Pancreas (tissue), 10 donors: ENCODE measurements at regions not wholly inside any gene's neighbourhood (a gene's known extent, or its start where the extent isn't known, plus 50 kb on each side); places are given as distances from the start of the nearest gene placed in this dataset.

ENCODE experiments used
- ATAC-seq, 4 donors: fragments of 200-7000 bp; cut with Tn5 transposase; one replicate each; pipeline versions ENCODE4 v1.8.0 to v1.9.1; 2020; ENCODE audit warnings: mild to moderate bottlenecking in 4 of 4, moderate library complexity in 4 of 4
- DNase-seq, 6 donors: peaks; one replicate each; pipeline ENCODE4 v3.0.0-alpha.2; 2020
- FAIRE-seq: peaks from 2 replicates; lab custom pipeline; 2012; peaks lifted over from hg19 to GRCh38; lab: Jason Lieb, UNC
- H3K27ac ChIP-seq, 4 donors: fragments of 200-600 bp; sonication (generic); 1 replicate in 3 of 4; 2 replicates in 1 of 4; pipeline versions ENCODE4 v1.5.0 to v1.8.0; 2020
- H3K27me3 ChIP-seq, 4 donors: fragments of 200-600 bp; one replicate each; pipeline ENCODE4 v1.8.0; 2021
- H3K36me3 ChIP-seq, 3 donors: fragments of 200-600 bp; sonication (generic) in 1 of 3; one replicate each; pipeline versions ENCODE4 v1.5.0 to v1.8.0; 2020 to 2021
- H3K4me1 ChIP-seq, 3 donors: fragments of 200-600 bp; one replicate each; pipeline ENCODE4 v1.8.0; 2021
- H3K4me3 ChIP-seq, 4 donors: fragments of 200-600 bp; sonication (generic) in 2 of 4; one replicate each; pipeline versions ENCODE4 v1.5.0 to v1.8.0; 2020 to 2021
- H3K9me3 ChIP-seq, 4 donors: fragments of 200-600 bp; one replicate each; pipeline ENCODE4 v1.8.0; 2021
- CTCF ChIP-seq, 4 donors: fragments of 200-600 bp; sonication (generic) in 3 of 4; IDR thresholded peaks; one replicate each; pipeline versions ENCODE4 v1.5.0 to v1.8.0; 2021; ENCODE audit warnings: antibody characterized with exemption in 4 of 4
- WGBS, 2 donors: extraction: QIAGEN DNeasy Blood & Tissue Kit; methylation state at CpG; one replicate each; pipeline ENCODE4 v1.1.7; 2013; 5-methylcytosine and 5-hydroxymethylcytosine counted together
- intact Hi-C, 3 donors: fragments of 100-400 bp; cut with DNase I; formaldehyde crosslinking; loops; one replicate each; pipeline versions ENCODE4 v1.11.1 to v1.14.2; 2022
- donor health status: healthy with polysubstance abuse.
- donor health status: DM: no; HTN: no; CAD: no; lungs with moderate emphysema.
- donor health status: DM: no; HTN: no; CAD: no.
- donor health status: control.
- donor health status: control.
- donor health status: Bipolar disorder and iron deficiency.
- donor health status: DM: yes; HTN: yes; CAD: no.
- donor health status: DM: no; HTN: no; CAD: no.
- donor health status: DM: no; HTN: no; CAD: no.
- donor health status: DM: yes; HTN: yes; CAD: no.

- FAIRE-seq (no peak), DNase-seq (no peak), ATAC-seq (no peak)
- no peaks in the 10 kb centered on the region for H3K36me3 ChIP-seq
- H3K4me1 ChIP-seq: no peaks in the 10 kb centered on the region
- 31 to 35% methylated on average over 2 of the region's 2 CpGs for WGBS, 2 donors
- intact Hi-C loops: no loop called here
- H3K9me3 ChIP-seq: no peaks in the 10 kb centered on the region
- peaks cover 0 to 7% (median 0%) of the 10 kb centered on the region in 4 donors for H3K27me3 ChIP-seq
- H3K27ac ChIP-seq: no peak overlapping the region
- no peak for TF ChIP-seq CTCF (IDR thresholded peaks at IDR 0.05)
- H3K4me3 ChIP-seq: no peak overlapping the region
These were observed 481.6 kb downstream of the PABPC4L start for GRCh38 chr4:133720001-133720400.

DNA sequence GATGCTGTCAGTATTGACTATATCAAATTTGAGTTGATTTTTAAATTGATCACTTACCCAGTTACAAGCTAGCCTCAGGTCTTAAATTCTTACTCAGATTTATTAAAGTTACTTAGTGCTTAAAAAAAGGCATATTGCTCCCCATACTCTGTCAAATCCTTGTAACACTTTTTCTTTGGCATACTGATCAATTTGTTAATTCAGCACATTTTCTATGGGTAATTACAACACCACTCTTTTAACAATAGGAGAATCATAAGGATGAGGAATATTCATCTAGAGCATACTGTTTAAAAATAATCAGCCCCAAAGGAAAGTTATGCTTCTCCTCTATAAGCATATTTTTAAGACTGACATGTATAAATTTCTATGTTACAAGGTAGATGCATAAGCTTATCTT, 482.5 kb downstream of the PABPC4L start:
- Histone ChIP-seq H3K27me3 (peaks cover 0 to 7% (median 0%) of the 10 kb centered on the region in 4 donors), H3K4me3 (no peak overlapping the region), H3K9me3 (no peaks in the 10 kb centered on the region), H3K4me1 (no peaks in the 10 kb centered on the region), H3K36me3 (no peaks in the 10 kb centered on the region), H3K27ac (no peak overlapping the region)
- no peak for FAIRE-seq
- DNase-seq: no peak
- intact Hi-C loops: no loop called here
- no peak for TF ChIP-seq CTCF (IDR thresholded peaks at IDR 0.05)
- ATAC-seq: no peak

GRCh38 chr4:133714211-133714610, 487.4 kb downstream of the PABPC4L start:
- FAIRE-seq: no peak
- intact Hi-C loops: no loop called here
- Histone ChIP-seq H3K27ac (no peak overlapping the region), H3K4me3 (no peak overlapping the region), H3K4me1 (no peaks in the 10 kb centered on the region), H3K27me3 (no peaks in the 10 kb centered on the region), H3K36me3 (no peaks in the 10 kb centered on the region), H3K9me3 (no peaks in the 10 kb centered on the region)
- TF ChIP-seq CTCF (IDR thresholded peaks at IDR 0.05): no peak
- no peak for ATAC-seq
- DNase-seq: no peak

DNA sequence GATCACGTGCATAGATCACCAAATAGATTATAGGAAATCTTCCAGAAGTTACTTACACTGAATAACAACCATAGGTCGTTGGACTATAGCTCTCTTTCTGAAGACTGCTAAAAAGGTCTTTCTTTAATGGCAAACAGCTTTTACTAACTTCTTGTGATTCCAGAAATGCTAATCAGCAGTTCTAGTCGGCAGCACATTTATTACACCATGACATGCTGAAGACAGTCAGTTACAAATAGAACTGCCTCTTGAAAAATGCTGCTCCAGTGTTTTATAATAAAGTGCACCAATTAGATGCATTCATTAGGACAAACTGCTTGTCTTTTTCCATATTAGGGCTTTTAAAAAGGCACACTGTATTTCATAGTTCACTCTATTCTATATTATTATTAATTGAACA, 488.2 kb downstream of the PABPC4L start:
- Histone ChIP-seq H3K4me1 (no peaks in the 10 kb centered on the region), H3K27me3 (no peaks in the 10 kb centered on the region), H3K4me3 (no peak overlapping the region), H3K9me3 (no peaks in the 10 kb centered on the region), H3K36me3 (no peaks in the 10 kb centered on the region), H3K27ac (no peak overlapping the region)
- TF ChIP-seq CTCF (IDR thresholded peaks at IDR 0.05): no peak
- WGBS, 2 donors: 22 to 33% methylated on average over 3 of the region's 3 CpGs
- ATAC-seq: no peak
- intact Hi-C loops: no loop called here
- no peak for FAIRE-seq
- no peak for DNase-seq

DNA sequence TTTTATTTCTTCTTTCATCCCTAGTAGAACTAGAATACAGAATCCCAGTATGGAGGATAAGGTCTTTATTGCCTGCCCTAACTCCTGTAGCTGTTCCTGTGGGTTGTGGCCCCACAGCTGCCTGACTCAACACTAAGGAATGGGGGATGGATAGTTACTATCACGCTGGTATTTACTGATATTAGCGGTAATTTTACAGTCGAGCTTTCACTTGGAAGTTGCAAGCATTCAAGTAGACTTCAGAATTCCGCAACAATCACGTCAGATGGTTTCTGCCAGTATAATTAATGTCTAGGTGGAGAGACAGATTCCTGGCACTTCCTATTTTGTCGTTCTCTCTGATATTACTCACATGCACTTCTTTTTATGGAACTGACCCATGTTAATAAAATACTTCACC, 489.8 kb downstream of the PABPC4L start:
- Histone ChIP-seq H3K4me1 (no peaks in the 10 kb centered on the region), H3K27ac (no peak overlapping the region), H3K4me3 (no peak overlapping the region), H3K9me3 (no peaks in the 10 kb centered on the region), H3K27me3 (no peaks in the 10 kb centered on the region), H3K36me3 (no peaks in the 10 kb centered on the region)
- WGBS, 2 donors: 54 to 70% methylated on average over 6 of the region's 6 CpGs
- intact Hi-C loops: no loop called here
- no peak for TF ChIP-seq CTCF (IDR thresholded peaks at IDR 0.05)
- DNase-seq: no peak
- no peak for ATAC-seq
- FAIRE-seq: no peak
